RWPE1 (cell line): ENCODE measurements at regions not wholly inside any gene's neighbourhood (a gene's known extent, or its start where the extent isn't known, plus 50 kb on each side); places are given as distances from the start of the nearest gene placed in this dataset.
"Not testable (repeated sequence)": the region's sequence is repeated elsewhere in the genome, so short reads cannot be mapped to it uniquely, and the experiment has no call there.

Experiments
- CTCF ChIA-PET: fragments of 350-600 bp; sonication (Branson Sonifier 250); formaldehyde crosslinking; extraction: SDS; loops from one replicate; lab custom pipeline; 2021; lab: Yijun Ruan, JAX
- POLR2A ChIA-PET: fragments of 400-600 bp; formaldehyde crosslinking; extraction: SDS; loops from one replicate; lab custom pipeline; 2020; ENCODE audit warnings: antibody characterized with exemption; ENCODE audit not compliant: low non-redundant PET; lab: Yijun Ruan, JAX
- DNase-seq: peaks from one replicate; pipeline ENCODE4 v3.0.0; 2012; ENCODE audit warnings: low spot score
- H3K27ac ChIP-seq: fragments of 450-650 bp; 2 replicates; pipeline ENCODE4 v1.5.1; 2017
- TF ChIP-seq, protein P1 (sequence below): fragments of 450-650 bp; conservative IDR thresholded peaks from 2 replicates; pipeline ENCODE4 v1.5.1; 2017; ENCODE audit warnings: low read depth, mild to moderate bottlenecking

DNA sequence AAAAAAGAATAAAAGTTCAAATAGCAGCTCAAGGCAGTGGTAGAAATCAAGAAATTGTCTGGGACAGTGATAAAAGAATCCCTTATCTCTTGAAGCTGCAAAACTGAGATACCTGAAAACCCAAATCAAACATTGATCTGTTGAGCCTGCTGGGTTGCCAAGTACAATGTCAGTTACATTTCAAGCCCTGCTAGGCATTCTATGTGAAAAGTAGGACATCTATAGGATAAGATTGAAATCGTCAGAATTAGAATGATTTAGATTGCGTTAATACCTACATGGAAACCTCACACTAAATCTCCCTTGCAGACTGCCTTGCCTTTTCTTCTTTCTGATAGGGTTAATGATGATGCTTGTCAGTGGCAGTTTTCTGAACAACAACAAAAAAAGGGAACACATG lies 1684.4 kb upstream of the B3GALT2 start:
- POLR2A ChIA-PET: no interaction called here
- H3K27ac ChIP-seq: no peak overlapping the region
- TF ChIP-seq, protein P1, sequence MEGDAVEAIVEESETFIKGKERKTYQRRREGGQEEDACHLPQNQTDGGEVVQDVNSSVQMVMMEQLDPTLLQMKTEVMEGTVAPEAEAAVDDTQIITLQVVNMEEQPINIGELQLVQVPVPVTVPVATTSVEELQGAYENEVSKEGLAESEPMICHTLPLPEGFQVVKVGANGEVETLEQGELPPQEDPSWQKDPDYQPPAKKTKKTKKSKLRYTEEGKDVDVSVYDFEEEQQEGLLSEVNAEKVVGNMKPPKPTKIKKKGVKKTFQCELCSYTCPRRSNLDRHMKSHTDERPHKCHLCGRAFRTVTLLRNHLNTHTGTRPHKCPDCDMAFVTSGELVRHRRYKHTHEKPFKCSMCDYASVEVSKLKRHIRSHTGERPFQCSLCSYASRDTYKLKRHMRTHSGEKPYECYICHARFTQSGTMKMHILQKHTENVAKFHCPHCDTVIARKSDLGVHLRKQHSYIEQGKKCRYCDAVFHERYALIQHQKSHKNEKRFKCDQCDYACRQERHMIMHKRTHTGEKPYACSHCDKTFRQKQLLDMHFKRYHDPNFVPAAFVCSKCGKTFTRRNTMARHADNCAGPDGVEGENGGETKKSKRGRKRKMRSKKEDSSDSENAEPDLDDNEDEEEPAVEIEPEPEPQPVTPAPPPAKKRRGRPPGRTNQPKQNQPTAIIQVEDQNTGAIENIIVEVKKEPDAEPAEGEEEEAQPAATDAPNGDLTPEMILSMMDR: no peak
- no peak for DNase-seq
- CTCF ChIA-PET: no interaction called here

DNA sequence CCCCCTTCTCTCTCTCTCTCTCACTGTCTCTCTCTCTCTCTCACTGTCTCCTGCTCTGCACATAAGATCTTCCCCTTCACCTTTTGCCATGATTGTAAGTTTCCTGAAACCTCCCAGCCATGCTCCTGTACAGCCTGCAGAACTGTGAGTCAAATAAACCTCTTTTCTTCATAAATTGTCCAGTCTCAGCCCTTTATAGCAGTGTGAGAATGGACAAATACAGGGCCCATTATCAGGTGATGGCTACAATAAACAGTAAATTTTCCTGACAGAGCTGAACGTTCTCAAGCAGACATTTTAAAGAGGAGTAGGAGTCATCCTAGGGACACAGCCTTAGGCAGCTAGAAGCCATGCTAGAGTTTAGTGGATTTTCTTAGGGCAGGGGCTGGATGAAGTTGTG lies 1679.7 kb upstream of the B3GALT2 start:
- H3K27ac ChIP-seq: no peak overlapping the region
- ChIA-PET POLR2A (no interaction called here), CTCF (no interaction called here)
- no peak for DNase-seq
- TF ChIP-seq, protein P1: no peak

DNA sequence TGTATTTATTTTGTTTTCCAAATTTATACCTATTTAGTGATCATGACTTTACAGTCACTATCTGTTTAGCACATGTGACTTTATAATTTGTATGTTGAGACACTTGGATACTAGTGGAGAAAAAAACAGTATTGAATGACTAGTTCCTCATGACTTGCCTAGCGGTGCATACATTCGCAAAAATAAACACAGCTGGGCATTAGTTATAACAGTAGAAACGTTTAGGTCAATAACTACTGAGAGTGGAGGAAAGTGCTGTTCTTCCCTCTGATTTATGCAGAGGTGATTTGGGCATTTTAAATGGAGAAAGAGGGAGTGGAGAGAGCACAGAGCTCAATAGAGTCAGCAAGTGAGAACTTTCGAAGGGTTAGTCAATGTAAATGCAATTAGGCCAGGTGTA lies 1679.0 kb upstream of the B3GALT2 start:
- DNase-seq: no peak
- POLR2A ChIA-PET: no interaction called here

DNA sequence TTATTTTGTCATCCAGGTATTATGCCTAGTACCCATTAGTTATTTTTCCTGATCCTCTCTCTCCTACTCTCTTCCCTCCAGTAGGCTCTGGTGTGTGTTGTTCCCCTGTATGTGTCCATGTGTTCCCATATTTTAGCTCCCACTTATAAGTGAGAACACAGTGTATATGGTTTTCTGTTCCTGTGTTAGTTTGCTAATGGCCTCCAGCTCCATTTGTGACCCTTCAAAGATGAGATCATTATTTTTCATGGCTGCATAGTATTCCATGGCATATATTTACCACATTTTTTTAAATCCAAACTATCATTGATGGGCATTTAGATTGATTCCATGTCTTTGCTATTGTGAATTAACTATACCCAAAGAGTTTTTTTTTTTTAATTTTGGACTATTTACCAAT lies 1675.7 kb upstream of the B3GALT2 start:
- ChIA-PET CTCF (no interaction called here), POLR2A (no interaction called here)
- TF ChIP-seq, protein P1: no peak
- DNase-seq: no peak
- no peak overlapping the region for H3K27ac ChIP-seq

More for the DNA sequence above, 1679.0 kb upstream of the B3GALT2 start:
- H3K27ac ChIP-seq: no peak overlapping the region
- CTCF ChIA-PET: interaction anchor here (0.6 kb wide), 1 partner anchor 30 kb away, joined by 3 read pairs; no protein-coding TSS in a partner anchor
- TF ChIP-seq, protein P1: no peak

DNA sequence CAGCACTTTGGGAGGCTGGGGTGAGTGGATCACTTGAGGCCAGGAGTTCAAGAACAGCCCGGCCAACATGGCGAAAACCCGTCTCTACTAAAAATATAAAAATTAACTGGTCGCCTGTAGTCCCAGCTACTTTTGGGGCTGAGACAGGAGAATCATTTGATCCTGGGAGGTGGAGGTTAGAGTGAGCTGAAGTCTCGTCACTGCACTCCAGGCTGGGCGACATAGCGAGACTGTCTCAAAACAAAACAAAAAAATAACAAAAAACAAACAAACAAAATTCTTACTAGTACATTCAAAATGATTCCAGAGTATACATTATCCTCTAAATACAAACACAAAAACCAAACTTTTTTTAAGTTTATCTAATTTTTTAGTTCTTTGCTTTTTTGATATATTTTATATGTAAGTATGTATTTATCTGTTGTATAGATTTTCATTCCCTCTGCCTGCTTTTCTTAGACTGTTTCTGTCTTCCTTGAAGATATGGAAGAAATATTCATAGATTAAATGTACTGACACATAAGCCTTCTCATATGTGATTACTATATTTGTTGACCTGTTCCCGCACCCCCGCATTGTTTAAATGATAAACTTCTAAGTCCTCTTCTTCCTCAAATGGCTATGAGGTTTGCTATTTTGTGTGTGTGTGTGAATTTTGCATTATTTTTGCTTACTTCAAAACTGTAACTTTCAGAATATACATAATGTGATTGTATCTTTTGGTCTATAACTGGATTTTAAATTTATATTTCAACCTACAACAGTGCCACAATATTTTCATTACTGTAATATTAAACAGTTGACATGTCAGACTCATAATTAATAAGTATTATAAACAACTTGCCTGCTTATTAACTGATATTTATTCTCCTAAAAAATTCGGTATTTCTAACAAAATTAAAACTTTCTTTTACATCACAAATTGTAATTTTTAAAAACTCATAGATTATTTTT lies 1674.1 kb upstream of the B3GALT2 start:
- DNase-seq: no peak
- TF ChIP-seq, protein P1: no peak
- H3K27ac ChIP-seq: no peak overlapping the region
- ChIA-PET POLR2A (no interaction called here), CTCF (no interaction called here)

DNA sequence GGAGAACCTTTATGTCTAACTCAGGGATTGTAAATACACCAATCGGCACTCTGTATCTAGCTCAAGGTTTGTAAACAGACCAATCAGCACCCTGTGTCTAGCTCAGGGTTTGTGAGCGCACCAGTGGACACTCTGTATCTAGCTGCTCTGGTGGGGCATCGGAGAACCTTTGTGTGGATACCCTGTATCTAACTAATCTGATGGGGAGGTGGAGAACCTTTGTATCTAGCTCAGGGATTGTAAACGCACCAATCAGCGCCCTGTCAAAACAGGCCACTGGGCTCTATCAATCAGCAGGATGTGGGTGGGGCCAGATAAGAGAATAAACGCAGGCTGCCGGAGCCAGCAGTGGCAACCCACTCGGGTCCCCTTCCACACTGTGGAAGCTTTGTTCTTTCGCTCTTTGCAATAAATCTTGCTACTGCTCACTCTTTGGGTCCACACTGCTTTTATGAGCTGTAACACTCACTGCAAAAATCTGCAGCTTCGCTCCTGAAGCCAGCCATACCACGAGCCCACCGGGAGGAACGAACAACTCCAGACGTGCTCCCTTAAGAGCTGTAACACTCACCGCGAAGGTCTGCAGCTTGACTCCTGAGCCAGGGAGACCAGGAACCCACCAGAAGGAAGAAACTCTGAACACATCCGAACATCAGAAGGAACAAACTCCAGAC lies 1673.2 kb upstream of the B3GALT2 start:
- DNase-seq, POLR2A ChIA-PET, H3K27ac ChIP-seq, CTCF ChIA-PET: not testable (repeated sequence)

DNA sequence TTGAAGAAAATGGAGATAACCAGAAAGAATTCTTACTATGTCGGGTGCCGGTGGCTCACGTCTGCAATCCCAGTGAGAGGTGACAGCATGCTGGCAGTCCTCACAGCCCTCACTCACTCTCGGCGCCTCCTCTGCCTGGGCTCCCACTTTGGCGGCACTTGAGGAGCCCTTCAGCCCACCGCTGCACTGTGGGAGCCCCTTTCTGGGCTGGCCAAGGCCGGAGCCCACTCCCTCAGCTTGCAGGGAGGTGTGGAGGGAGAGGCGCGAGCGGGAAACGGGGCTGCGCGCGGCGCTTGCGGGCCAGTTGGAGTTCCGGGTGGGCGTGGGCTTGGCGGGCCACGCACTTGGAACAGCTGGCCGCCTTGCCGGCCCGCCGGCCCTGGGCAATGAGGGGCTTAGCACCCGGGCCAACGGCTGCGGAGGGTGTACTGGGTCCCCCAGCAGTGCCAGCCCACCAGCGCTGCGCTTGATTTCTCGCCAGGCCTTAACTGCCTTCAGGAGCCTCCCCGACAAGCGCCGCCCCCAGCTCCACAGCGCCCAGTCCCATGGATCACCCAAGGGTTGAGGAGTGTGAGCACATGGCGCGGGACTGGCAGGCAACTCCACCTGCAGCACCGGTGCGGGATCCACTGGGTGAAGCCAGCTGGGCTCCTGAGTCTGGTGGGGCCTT lies 1672.5 kb upstream of the B3GALT2 start:
- H3K27ac ChIP-seq, POLR2A ChIA-PET, DNase-seq, CTCF ChIA-PET: not testable (repeated sequence)
